H1 (cell line): ENCODE measurements at regions not wholly inside any gene's neighbourhood (a gene's known extent, or its start where the extent isn't known, plus 50 kb on each side); places are given as distances from the start of the nearest gene placed in this dataset.

ENCODE experiments used
- CTCF ChIA-PET: fragments of 300-600 bp; sonication (Branson Sonifier 250); formaldehyde crosslinking; loops from one replicate; lab custom pipeline; 2021; ENCODE audit not compliant: partially characterized antibody; lab: Charles Lee
- POLR2A ChIA-PET: fragments of 300-600 bp; sonication (Branson Sonifier 250); formaldehyde crosslinking; loops from one replicate; lab custom pipeline; 2021; ENCODE audit warnings: inconsistent platforms; ENCODE audit not compliant: partially characterized antibody; lab: Charles Lee
- DNase-seq, 2 experiments: peaks; one replicate each; pipeline versions ENCODE4 v3.0.0 to v3.0.0-alpha.2; 2010 to 2022; ENCODE audit warnings: low spot score in 2 of 2, low read depth in 1 of 2, mixed read lengths in 1 of 2
- FAIRE-seq: peaks from 2 replicates; lab custom pipeline; 2011; peaks lifted over from hg19 to GRCh38; lab: Jason Lieb, UNC
- H2AFZ ChIP-seq: 2 replicates; pipeline ENCODE4 v1.8.1; 2012; ENCODE audit warnings: low read length, inconsistent platforms
- H2AK5ac ChIP-seq: 2 replicates; pipeline ENCODE4 v1.6.1; 2013; ENCODE audit warnings: low read depth, low read length
- H2BK120ac ChIP-seq: replicated peaks from 2 replicates; pipeline ENCODE3; 2013; ENCODE audit warnings: low read depth, low read length, inconsistent platforms
- H2BK12ac ChIP-seq: 2 replicates; pipeline ENCODE4 v1.6.1; 2013; ENCODE audit warnings: low read depth, low read length
- H2BK15ac ChIP-seq: 2 replicates; pipeline ENCODE4 v1.6.1; 2013; ENCODE audit warnings: low read length
- H2BK20ac ChIP-seq: 2 replicates; pipeline ENCODE4 v1.6.1; 2013; ENCODE audit warnings: low read length
- H2BK5ac ChIP-seq: 2 replicates; pipeline ENCODE4 v1.6.1; 2013; ENCODE audit warnings: low read depth, low read length
- H3K14ac ChIP-seq: 2 replicates; pipeline ENCODE4 v1.6.1; 2013; ENCODE audit warnings: inconsistent platforms; ENCODE audit not compliant: insufficient read length
- H3K18ac ChIP-seq: 2 replicates; pipeline ENCODE4 v1.6.1; 2013; ENCODE audit warnings: low read length; ENCODE audit errors: extremely low read depth
- H3K23ac ChIP-seq: 2 replicates; pipeline ENCODE4 v1.6.1; 2013; ENCODE audit warnings: inconsistent platforms; ENCODE audit not compliant: insufficient read length
- H3K23me2 ChIP-seq: 2 replicates; pipeline ENCODE4 v1.6.1; 2013; ENCODE audit warnings: low read depth, low read length
- H3K27ac ChIP-seq: 2 replicates; pipeline ENCODE4 v1.6.1; 2011; ENCODE audit warnings: low read depth, low read length, inconsistent platforms
- H3K27me3 ChIP-seq, 4 experiments: replicated peaks in 1 of 4; 1 replicate in 1 of 4; 2 replicates in 3 of 4; pipeline versions ENCODE4 v1.6.1 to v1.8.1; 2011 to 2013; ENCODE audit warnings: low read length in 3 of 4, mild to moderate bottlenecking in 3 of 4, inconsistent platforms in 2 of 4, mixed read lengths in 2 of 4, moderate library complexity in 1 of 4; ENCODE audit not compliant: control insufficient read depth in 3 of 4, insufficient read depth in 3 of 4; ENCODE audit errors: extremely low read depth in 1 of 4
- H3K36me3 ChIP-seq, 4 experiments: 2 replicates each; pipeline versions ENCODE4 v1.6.1 to v1.8.1; 2011 to 2013; ENCODE audit warnings: mild to moderate bottlenecking in 4 of 4, low read length in 3 of 4, moderate library complexity in 2 of 4, control low read depth in 1 of 4, inconsistent platforms in 1 of 4; ENCODE audit not compliant: insufficient read depth in 4 of 4, control insufficient read depth in 2 of 4
- H3K4ac ChIP-seq: replicated peaks from 2 replicates; pipeline ENCODE3; 2013; ENCODE audit warnings: low read length, low read depth, mixed read lengths, inconsistent platforms; ENCODE audit not compliant: insufficient read length
- H3K4me1 ChIP-seq, 4 experiments: replicated peaks in 1 of 4; 1 replicate in 1 of 4; 2 replicates in 3 of 4; pipeline versions ENCODE4 v1.6.1 to v1.8.1; 2011 to 2013; ENCODE audit warnings: low read length in 3 of 4, inconsistent platforms in 2 of 4, mixed read lengths in 1 of 4; ENCODE audit not compliant: insufficient read depth in 4 of 4, control insufficient read depth in 3 of 4
- H3K4me2 ChIP-seq, 2 experiments: 2 replicates each; pipeline versions ENCODE4 v1.6.1 to v1.8.1; 2011 to 2013; ENCODE audit warnings: low read depth in 2 of 2, low read length in 2 of 2, control low read depth in 1 of 2, inconsistent platforms in 1 of 2, mild to moderate bottlenecking in 1 of 2; ENCODE audit not compliant: insufficient read depth in 1 of 2
- H3K4me3 ChIP-seq, 4 experiments: fragments of 200-600, 300-600 bp in 1 of 4; sonication (generic), shearing (Covaris generic), sonication (Bioruptor Twin) in 1 of 4; 2 replicates each; pipeline versions ENCODE4 v1.5.1 to v1.8.1; 2011 to 2016; ENCODE audit warnings: low read length in 4 of 4, low read depth in 3 of 4, control low read depth in 2 of 4, inconsistent platforms in 2 of 4, mild to moderate bottlenecking in 2 of 4, mixed read lengths in 1 of 4, moderate library complexity in 1 of 4; ENCODE audit not compliant: insufficient read depth in 2 of 4; ENCODE audit errors: extremely low read depth in 1 of 4
- H3K56ac ChIP-seq: replicated peaks from 2 replicates; pipeline ENCODE3; 2013; ENCODE audit warnings: low read depth, mild to moderate bottlenecking, mixed read lengths, low read length, inconsistent platforms; ENCODE audit not compliant: insufficient read length
- H3K79me1 ChIP-seq: 2 replicates; pipeline ENCODE4 v1.6.1; 2013; ENCODE audit warnings: low read depth, low read length, control low read depth
- H3K79me2 ChIP-seq, 2 experiments: 2 replicates each; pipeline versions ENCODE4 v1.6.1 to v1.8.1; 2012 to 2013; ENCODE audit warnings: low read length in 2 of 2, mild to moderate bottlenecking in 2 of 2, inconsistent platforms in 1 of 2; ENCODE audit not compliant: insufficient read depth in 2 of 2, control insufficient read depth in 1 of 2
- H3K9ac ChIP-seq, 4 experiments: replicated peaks in 1 of 4; 1 replicate in 1 of 4; 2 replicates in 3 of 4; pipeline versions ENCODE4 v1.6.1 to v1.8.1; 2011 to 2013; ENCODE audit warnings: low read depth in 3 of 4, low read length in 3 of 4, control low read depth in 2 of 4, mild to moderate bottlenecking in 2 of 4, moderate library complexity in 2 of 4, inconsistent platforms in 1 of 4; ENCODE audit errors: extremely low read depth in 1 of 4
- H3K9me3 ChIP-seq, 2 experiments: 2 replicates each; pipeline versions ENCODE4 v1.6.1 to v1.8.1; 2012 to 2013; ENCODE audit warnings: mild to moderate bottlenecking in 2 of 2, moderate library complexity in 2 of 2, control low read depth in 1 of 2, inconsistent platforms in 1 of 2, low read depth in 1 of 2, low read length in 1 of 2, mixed read lengths in 1 of 2; ENCODE audit not compliant: insufficient read depth in 2 of 2
- H4K20me1 ChIP-seq, 2 experiments: replicated peaks in 1 of 2; 2 replicates each; pipeline versions ENCODE3 to v1.8.1; 2011 to 2013; ENCODE audit warnings: inconsistent platforms in 2 of 2, low read length in 2 of 2, mild to moderate bottlenecking in 1 of 2; ENCODE audit not compliant: insufficient read depth in 2 of 2, control insufficient read depth in 1 of 2
- H4K5ac ChIP-seq: 2 replicates; pipeline ENCODE4 v1.6.1; 2013; ENCODE audit warnings: low read length, low read depth, mixed read lengths, inconsistent platforms; ENCODE audit not compliant: insufficient read length
- H4K8ac ChIP-seq: 2 replicates; pipeline ENCODE4 v1.8.0; 2013; ENCODE audit warnings: mild to moderate bottlenecking, moderate library complexity, low read length, inconsistent platforms; ENCODE audit not compliant: insufficient read depth; ENCODE audit errors: extremely low read depth
- H4K91ac ChIP-seq: replicated peaks from 2 replicates; pipeline ENCODE3; 2013; ENCODE audit warnings: low read length, mixed read lengths, inconsistent platforms; ENCODE audit not compliant: insufficient read length
- ASH2L ChIP-seq: fragments of 200-600, 300-600 bp; sonication (generic); IDR thresholded peaks from one replicate; pipeline ENCODE4 v1.7.1; 2017; ENCODE audit warnings: low read length
- BACH1 ChIP-seq: IDR thresholded peaks from 2 replicates; pipeline ENCODE4 v1.6.1; 2012; ENCODE audit warnings: low read length, improper control_type of control experiment
- KDM4A ChIP-seq: IDR thresholded peaks from one replicate; pipeline ENCODE4 v1.7.1; 2012; ENCODE audit warnings: low read depth, mild to moderate bottlenecking, moderate library complexity, low read length, inconsistent platforms; ENCODE audit not compliant: severe bottlenecking
- RFX5 ChIP-seq: IDR thresholded peaks from 2 replicates; pipeline ENCODE4 v1.6.1; 2011; ENCODE audit warnings: low read depth, low read length, improper control_type of control experiment, borderline replicate concordance
- SIRT6 ChIP-seq: IDR thresholded peaks from one replicate; pipeline ENCODE4 v1.7.1; 2012; ENCODE audit warnings: low read length, inconsistent platforms
- WGBS, 2 experiments: shearing (Covaris generic) in 1 of 2; methylation state at CpG; one replicate each; pipeline versions ENCODE4 v1.1.6 to v1.1.7; 2013 to 2015; ENCODE audit warnings: low lambda C conversion rate in 2 of 2, mixed read lengths in 2 of 2, inconsistent platforms in 1 of 2, low coverage in 1 of 2, missing lambda C conversion rate in 1 of 2; ENCODE audit not compliant: insufficient replicate concordance in 2 of 2, insufficient coverage in 1 of 2, insufficient read length in 1 of 2; ENCODE audit errors: extremely low coverage in 1 of 2, missing lambda C conversion rate in 1 of 2; 5-methylcytosine and 5-hydroxymethylcytosine counted together

DNA sequence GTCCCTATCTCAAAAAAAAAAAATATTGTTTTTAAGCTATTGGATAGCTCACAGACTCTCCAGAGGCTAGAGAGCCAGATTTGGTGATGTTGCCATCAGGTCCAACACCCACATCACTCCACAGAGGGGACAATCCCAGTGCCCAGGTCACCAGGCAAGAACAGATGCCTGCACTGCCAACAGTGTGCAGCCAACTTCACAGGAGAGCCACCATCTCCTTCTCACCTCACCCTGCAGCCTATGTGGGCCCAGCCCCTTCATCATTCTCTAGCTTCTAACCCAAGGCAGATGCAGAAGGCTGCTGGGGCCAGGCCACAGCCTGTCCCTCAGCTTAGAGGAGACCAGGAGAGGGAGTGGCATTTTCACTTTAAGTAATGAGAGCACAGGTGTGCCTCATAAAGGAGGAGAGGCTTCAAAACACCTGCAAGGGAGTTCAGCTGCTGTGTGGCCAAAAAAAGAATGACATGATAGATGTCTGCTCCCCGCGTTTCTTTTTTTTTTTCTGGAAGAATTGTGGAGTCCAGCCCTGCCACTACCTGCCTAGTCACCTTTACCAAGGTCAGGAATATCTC lies 98.0 kb upstream of the ZSWIM2 start:
- no peak overlapping the region for H3K18ac ChIP-seq
- FAIRE-seq: no peak

More for the DNA sequence above, 98.0 kb upstream of the ZSWIM2 start:
- no peak overlapping the region for H3K4ac ChIP-seq
- ChIA-PET CTCF (interaction anchor here (1.4 kb wide), 1 partner anchor 14 kb away, joined by 5 read pairs; no protein-coding TSS in a partner anchor), POLR2A (interaction anchor here (0.7 kb wide), 1 partner anchor 901 kb away, joined by 3 read pairs; no protein-coding TSS in a partner anchor)
- H2AFZ ChIP-seq: no peak overlapping the region
- no peaks in the 10 kb centered on the region for H3K23me2 ChIP-seq
- no peak overlapping the region for H3K14ac ChIP-seq
- 77% methylated on average over 2 of the region's 2 CpGs; no CpG with 5 or more reads in 1 of the 2 experiments for WGBS, 2 experiments
- no peak overlapping the region for H4K8ac ChIP-seq
- H4K91ac ChIP-seq: no peak overlapping the region
- H2BK120ac ChIP-seq: no peak overlapping the region
- no peak overlapping the region for H2BK12ac ChIP-seq
- no peaks in the 10 kb centered on the region for H3K79me2 ChIP-seq
- no peaks in the 10 kb centered on the region for H3K4me1 ChIP-seq
- H3K56ac ChIP-seq: no peak overlapping the region
- H3K9ac ChIP-seq: no peak overlapping the region
- no peaks in the 10 kb centered on the region for H4K20me1 ChIP-seq
- no peak overlapping the region for H3K27ac ChIP-seq
- DNase-seq: peak in 1 of 2 experiments; percentile 34
- H3K4me2 ChIP-seq: no peak overlapping the region
- H4K5ac ChIP-seq: no peak overlapping the region
- no peaks in the 10 kb centered on the region for H3K36me3 ChIP-seq
- H2BK5ac ChIP-seq: no peak overlapping the region
- no peak overlapping the region for H2BK20ac ChIP-seq
- no peaks in the 10 kb centered on the region for H3K79me1 ChIP-seq
- H3K27me3 ChIP-seq: no peaks in the 10 kb centered on the region
- H2BK15ac ChIP-seq: no peak overlapping the region
- no peak overlapping the region for H2AK5ac ChIP-seq
- H3K23ac ChIP-seq: no peak overlapping the region
- no peak overlapping the region for H3K4me3 ChIP-seq
- TF ChIP-seq BACH1 (no peak), SIRT6 (no peak), ASH2L (no peak), RFX5 (no peak), KDM4A (no peak)
- TF ChIP-seq, all 59 proteins: peak for 0
- H3K9me3 ChIP-seq: no peaks in the 10 kb centered on the region
